ENCODE measurements at regions not wholly inside any gene's neighbourhood (a gene's known extent, or its start where the extent isn't known, plus 50 kb on each side); places are given as distances from the start of the nearest gene placed in this dataset.

- TF ChIP-seq POLR2A (conservative IDR thresholded peaks at IDR 0.05) (no peak), ZNF639 (CRISPR knock-in tag; conservative IDR thresholded peaks at IDR 0.05 in 1 of 2, IDR thresholded peaks at IDR 0.05 in 1 of 2) (no peak), CTCF (IDR thresholded peaks at IDR 0.05 in 2 of 3, conservative IDR thresholded peaks at IDR 0.05 in 1 of 3; ENCODE audit: insufficient read depth in 2 of 3, low read depth in 1 of 3, low read length in 3 of 3) (no peak)
Measured at GRCh38 chr12:131422187-131422520, 288.7 kb upstream of the SFSWAP start.
